ENCODE measurements at regions not wholly inside any gene's neighbourhood (a gene's known extent, or its start where the extent isn't known, plus 50 kb on each side); places are given as distances from the start of the nearest gene placed in this dataset.
"Not testable (repeated sequence)": the region's sequence is repeated elsewhere in the genome, so short reads cannot be mapped to it uniquely, and the experiment has no call there.

- no peak for DNase-seq (ENCODE audit: low spot score)
Measured at GRCh38 chr17:5747276-5747675, 163.0 kb upstream of the NLRP1 start.

- DNase-seq (ENCODE audit: low spot score): no peak
Measured at GRCh38 chr17:5747964-5748363, 163.7 kb upstream of the NLRP1 start.

- no peak for DNase-seq (ENCODE audit: low spot score)
Measured at GRCh38 chr17:5753421-5753820, 169.1 kb upstream of the NLRP1 start.

GRCh38 chr17:5757314-5757907 lies 173.1 kb upstream of the NLRP1 start:
- DNase-seq (ENCODE audit: low spot score): no peak

GRCh38 chr17:5758651-5759050 lies 174.3 kb upstream of the NLRP1 start:
- DNase-seq (ENCODE audit: low spot score): no peak

GRCh38 chr17:5759501-5759925 lies 175.2 kb upstream of the NLRP1 start:
- no peak for DNase-seq (ENCODE audit: low spot score)

- DNase-seq (ENCODE audit: low spot score): no peak
Measured at GRCh38 chr17:5762191-5762590, 177.9 kb upstream of the NLRP1 start.

- no peak for DNase-seq (ENCODE audit: low spot score)
Measured at GRCh38 chr17:5763595-5764306, 179.4 kb upstream of the NLRP1 start.

GRCh38 chr17:5769593-5770354 lies 185.5 kb upstream of the NLRP1 start:
- DNase-seq (ENCODE audit: low spot score): no peak

- DNase-seq (ENCODE audit: low spot score): no peak
Measured at GRCh38 chr17:5770441-5771270, 186.3 kb upstream of the NLRP1 start.

- not testable (repeated sequence) for DNase-seq (ENCODE audit: low spot score)
Measured at GRCh38 chr17:5771271-5771577, 186.9 kb upstream of the NLRP1 start.

GRCh38 chr17:5772017-5772416 lies 187.7 kb upstream of the NLRP1 start:
- not testable (repeated sequence) for DNase-seq (ENCODE audit: low spot score)

- DNase-seq (ENCODE audit: low spot score): no peak
Measured at GRCh38 chr17:5772720-5773119, 188.4 kb upstream of the NLRP1 start.

- DNase-seq (ENCODE audit: low spot score): no peak
Measured at GRCh38 chr17:5773816-5774360, 189.6 kb upstream of the NLRP1 start.

GRCh38 chr17:5775098-5775497 lies 190.8 kb upstream of the NLRP1 start:
- DNase-seq (ENCODE audit: low spot score): no peak

GRCh38 chr17:5780476-5780875 lies 196.2 kb upstream of the NLRP1 start:
- no peak for DNase-seq (ENCODE audit: low spot score)

GRCh38 chr17:5781236-5781927 lies 197.1 kb upstream of the NLRP1 start:
- DNase-seq (ENCODE audit: low spot score): no peak

GRCh38 chr17:5783269-5783668 lies 199.0 kb upstream of the NLRP1 start:
- DNase-seq (ENCODE audit: low spot score): no peak

GRCh38 chr17:5783851-5784250 lies 199.5 kb upstream of the NLRP1 start:
- no peak for DNase-seq (ENCODE audit: low spot score)

GRCh38 chr17:5784791-5785190 lies 200.5 kb upstream of the NLRP1 start:
- no peak for DNase-seq (ENCODE audit: low spot score)

GRCh38 chr17:5785338-5785737 lies 201.0 kb upstream of the NLRP1 start:
- no peak for DNase-seq (ENCODE audit: low spot score)

Measured in COLO829 (cell line).